ENCODE measurements at regions not wholly inside any gene's neighbourhood (a gene's known extent, or its start where the extent isn't known, plus 50 kb on each side); places are given as distances from the start of the nearest gene placed in this dataset.

DNA sequence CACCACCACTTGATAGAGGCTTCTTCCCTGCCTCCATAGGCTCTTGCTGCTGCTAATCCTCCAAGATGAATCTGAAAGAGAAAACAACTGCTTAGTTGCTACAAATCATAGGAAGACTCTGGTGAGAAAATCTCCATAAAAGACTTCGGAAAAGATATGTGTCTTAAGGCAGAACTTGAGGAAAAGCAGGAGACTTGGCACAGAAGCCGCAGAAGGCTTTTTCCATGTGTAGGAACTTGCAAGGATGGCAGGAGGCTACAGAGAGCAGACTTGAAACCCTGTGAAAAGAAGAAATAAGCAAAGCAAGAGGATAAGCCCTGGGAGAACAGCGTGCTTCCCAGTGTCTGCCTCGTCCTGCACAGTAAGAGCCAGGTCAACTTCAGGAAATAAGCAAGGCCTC lies 128.2 kb upstream of the NDUFV2 start:
- Histone ChIP-seq H3K4me3 (no peak overlapping the region), H3K9me3 (no peaks in the 10 kb centered on the region), H3K36me3 (ENCODE audit: low read depth) (no peaks in the 10 kb centered on the region), H3K4me1 (ENCODE audit: low read depth) (no peaks in the 10 kb centered on the region)
- TF ChIP-seq, protein P1, sequence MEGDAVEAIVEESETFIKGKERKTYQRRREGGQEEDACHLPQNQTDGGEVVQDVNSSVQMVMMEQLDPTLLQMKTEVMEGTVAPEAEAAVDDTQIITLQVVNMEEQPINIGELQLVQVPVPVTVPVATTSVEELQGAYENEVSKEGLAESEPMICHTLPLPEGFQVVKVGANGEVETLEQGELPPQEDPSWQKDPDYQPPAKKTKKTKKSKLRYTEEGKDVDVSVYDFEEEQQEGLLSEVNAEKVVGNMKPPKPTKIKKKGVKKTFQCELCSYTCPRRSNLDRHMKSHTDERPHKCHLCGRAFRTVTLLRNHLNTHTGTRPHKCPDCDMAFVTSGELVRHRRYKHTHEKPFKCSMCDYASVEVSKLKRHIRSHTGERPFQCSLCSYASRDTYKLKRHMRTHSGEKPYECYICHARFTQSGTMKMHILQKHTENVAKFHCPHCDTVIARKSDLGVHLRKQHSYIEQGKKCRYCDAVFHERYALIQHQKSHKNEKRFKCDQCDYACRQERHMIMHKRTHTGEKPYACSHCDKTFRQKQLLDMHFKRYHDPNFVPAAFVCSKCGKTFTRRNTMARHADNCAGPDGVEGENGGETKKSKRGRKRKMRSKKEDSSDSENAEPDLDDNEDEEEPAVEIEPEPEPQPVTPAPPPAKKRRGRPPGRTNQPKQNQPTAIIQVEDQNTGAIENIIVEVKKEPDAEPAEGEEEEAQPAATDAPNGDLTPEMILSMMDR (IDR thresholded peaks at IDR 0.05) = no peak
- DNase-seq = no peak
- intact Hi-C loops (cut with DNase I, micrococcal nuclease) = no loop called here
- ATAC-seq = no peak

DNA sequence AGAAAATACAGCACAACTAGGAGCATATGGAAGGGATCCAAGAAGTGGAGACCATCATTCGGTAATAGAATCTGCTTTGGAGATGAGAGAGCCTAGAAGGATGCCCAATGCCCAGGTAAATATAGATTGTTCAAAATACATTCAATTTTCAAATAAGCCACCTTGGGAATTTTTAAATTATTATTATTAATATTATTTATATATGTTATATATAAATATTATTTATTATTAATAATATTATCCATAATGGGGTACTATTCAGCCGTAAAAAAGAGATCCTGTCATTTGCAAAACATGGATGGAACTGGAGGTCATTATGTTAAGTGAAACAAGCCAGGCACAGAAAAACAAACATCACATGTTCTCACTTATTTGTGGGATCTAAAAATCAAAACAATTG lies 127.8 kb upstream of the NDUFV2 start:
- no peaks in the 10 kb centered on the region for H3K9me3 ChIP-seq
- TF ChIP-seq, protein P1 (IDR thresholded peaks at IDR 0.05) = no peak
- H3K36me3 ChIP-seq (ENCODE audit: low read depth) = no peaks in the 10 kb centered on the region
- H3K4me1 ChIP-seq (ENCODE audit: low read depth) = no peaks in the 10 kb centered on the region
- ATAC-seq (no peak), DNase-seq (no peak)
- intact Hi-C loops (cut with DNase I, micrococcal nuclease) = no loop called here
- no peak overlapping the region for H3K4me3 ChIP-seq

DNA sequence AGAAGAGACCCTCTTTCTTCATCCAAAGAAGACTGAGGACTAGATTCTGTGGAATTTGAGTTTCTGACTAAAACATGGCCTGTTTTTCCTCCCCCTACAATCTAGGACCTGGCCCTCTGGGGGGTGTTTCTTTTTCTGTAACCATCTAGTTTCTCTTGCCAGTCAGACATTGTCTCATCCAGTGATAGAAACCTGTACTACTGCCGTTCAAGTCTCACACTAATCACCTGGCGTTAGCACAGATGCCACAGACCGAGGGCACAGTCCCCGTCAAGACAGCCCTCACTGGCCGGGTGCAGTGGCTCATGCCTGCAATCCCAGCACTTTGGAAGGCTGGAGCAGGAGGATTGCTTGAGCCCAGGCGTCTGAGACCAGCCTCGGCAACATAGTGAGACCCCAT lies 126.9 kb upstream of the NDUFV2 start:
- TF ChIP-seq, protein P1 (IDR thresholded peaks at IDR 0.05) = no peak
- ATAC-seq (no peak), DNase-seq (no peak)
- intact Hi-C loops (cut with DNase I, micrococcal nuclease) = no loop called here
- no peaks in the 10 kb centered on the region for H3K36me3 ChIP-seq (ENCODE audit: low read depth)
- no peak overlapping the region for H3K4me3 ChIP-seq
- no peaks in the 10 kb centered on the region for H3K4me1 ChIP-seq (ENCODE audit: low read depth)
- H3K9me3 ChIP-seq = no peaks in the 10 kb centered on the region

DNA sequence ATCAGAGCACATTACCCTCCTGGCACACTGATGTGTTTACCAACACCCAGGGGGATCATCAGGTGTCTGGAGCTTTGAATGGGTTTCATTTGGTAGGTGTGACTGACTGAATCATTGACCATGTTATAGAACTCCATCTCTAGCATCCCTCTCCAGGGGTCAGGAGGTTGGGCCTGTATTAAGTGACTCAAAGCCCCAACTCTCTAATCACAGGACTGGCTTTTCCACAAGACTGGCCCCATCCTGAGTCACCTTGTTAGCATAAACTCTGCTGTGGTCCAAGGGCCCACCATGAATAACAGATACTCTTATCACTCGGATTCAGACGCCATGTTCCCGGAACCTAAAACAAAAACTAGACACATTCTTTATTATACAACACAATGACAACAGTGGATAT lies 125.9 kb upstream of the NDUFV2 start:
- Histone ChIP-seq H3K4me1 (ENCODE audit: low read depth) (no peaks in the 10 kb centered on the region), H3K36me3 (ENCODE audit: low read depth) (no peaks in the 10 kb centered on the region), H3K9me3 (no peaks in the 10 kb centered on the region), H3K4me3 (no peak overlapping the region)
- intact Hi-C loops (cut with DNase I, micrococcal nuclease) = no loop called here
- ATAC-seq (no peak), DNase-seq (no peak)
- TF ChIP-seq, protein P1 (IDR thresholded peaks at IDR 0.05) = no peak

DNA sequence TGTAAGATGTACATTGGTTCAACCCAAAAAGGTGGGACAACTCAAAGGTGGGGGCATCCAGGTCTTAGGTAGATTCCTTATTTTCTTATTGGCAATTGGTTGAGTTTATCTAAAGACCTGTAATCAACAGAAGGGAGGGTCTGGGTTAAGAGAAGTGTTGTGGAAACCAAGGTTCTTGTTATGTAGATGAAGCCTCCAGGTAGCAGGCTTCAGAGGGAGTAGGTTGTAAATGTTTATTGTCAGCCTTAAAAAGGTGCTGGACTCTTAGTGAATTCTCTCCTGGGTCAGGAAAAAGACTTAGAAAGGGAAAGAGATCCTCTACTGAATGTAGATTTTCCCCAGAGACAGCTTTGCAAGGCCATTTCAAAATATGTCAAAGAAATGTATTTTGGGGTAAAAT lies 125.3 kb upstream of the NDUFV2 start:
- H3K4me1 ChIP-seq (ENCODE audit: low read depth) = no peaks in the 10 kb centered on the region
- no peaks in the 10 kb centered on the region for H3K36me3 ChIP-seq (ENCODE audit: low read depth)
- intact Hi-C loops (cut with DNase I, micrococcal nuclease) = no loop called here
- no peak for DNase-seq
- ATAC-seq = no peak
- no peaks in the 10 kb centered on the region for H3K9me3 ChIP-seq
- no peak overlapping the region for H3K4me3 ChIP-seq
- TF ChIP-seq, protein P1 (IDR thresholded peaks at IDR 0.05) = no peak

DNA sequence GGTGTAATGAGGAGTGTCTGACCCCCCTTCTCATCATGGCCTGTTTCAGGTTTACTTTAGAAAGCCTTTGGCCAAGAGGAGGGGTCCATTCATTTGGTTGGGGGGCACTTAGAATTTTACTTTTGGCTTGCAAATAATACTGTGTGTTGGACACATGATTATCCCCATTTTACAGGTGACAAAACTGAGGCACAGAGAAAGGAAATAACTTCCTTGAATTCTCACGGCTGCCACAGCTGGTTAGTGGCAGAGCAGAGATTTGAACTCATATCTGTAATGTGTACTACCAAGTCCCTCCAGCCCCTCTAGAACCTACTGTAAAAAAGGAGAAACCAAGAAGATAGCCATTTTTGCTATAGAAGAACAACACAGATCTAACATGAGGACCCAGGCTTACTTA lies 124.8 kb upstream of the NDUFV2 start:
- no peak for ATAC-seq
- Histone ChIP-seq H3K36me3 (ENCODE audit: low read depth) (no peaks in the 10 kb centered on the region), H3K4me3 (no peak overlapping the region), H3K4me1 (ENCODE audit: low read depth) (no peaks in the 10 kb centered on the region), H3K9me3 (no peaks in the 10 kb centered on the region)
- TF ChIP-seq, protein P1 (IDR thresholded peaks at IDR 0.05) = no peak
- no peak for DNase-seq
- intact Hi-C loops (cut with DNase I, micrococcal nuclease) = no loop called here
